Stimulated activated CD4-positive, alpha-beta T cell treated with anti-CD3 and anti-CD28 coated beads, Interleukin-15, amount 100 ng/mL, for 24 hours (primary cell): ENCODE measurements at regions not wholly inside any gene's neighbourhood (a gene's known extent, or its start where the extent isn't known, plus 50 kb on each side); places are given as distances from the start of the nearest gene placed in this dataset.

Experiments
- DNase-seq: peaks from one replicate; pipeline ENCODE4 v3.0.0-alpha.2; 2020

GRCh38 chr3:18770800-18771199 lies 345.7 kb upstream of the SATB1 start:
- no peak for DNase-seq

- no peak for DNase-seq
These were observed 342.7 kb upstream of the SATB1 start for GRCh38 chr3:18767756-18768303.

GRCh38 chr3:18766974-18767373 lies 341.8 kb upstream of the SATB1 start:
- DNase-seq = no peak

- no peak for DNase-seq
These were observed 340.5 kb upstream of the SATB1 start for GRCh38 chr3:18765662-18766061.

GRCh38 chr3:18765161-18765560 lies 340.0 kb upstream of the SATB1 start:
- no peak for DNase-seq

GRCh38 chr3:18761530-18761929 lies 336.4 kb upstream of the SATB1 start:
- DNase-seq = no peak

GRCh38 chr3:18758047-18758704 lies 333.0 kb upstream of the SATB1 start:
- peak; percentile 18 for DNase-seq

- no peak for DNase-seq
These were observed 332.3 kb upstream of the SATB1 start for GRCh38 chr3:18757476-18757875.

- no peak for DNase-seq
These were observed 327.3 kb upstream of the SATB1 start for GRCh38 chr3:18752273-18752934.

- DNase-seq = no peak
These were observed 326.4 kb upstream of the SATB1 start for GRCh38 chr3:18751514-18751913.

GRCh38 chr3:18747383-18747782 lies 322.2 kb upstream of the SATB1 start:
- DNase-seq = no peak

GRCh38 chr3:18745472-18745871 lies 320.3 kb upstream of the SATB1 start:
- no peak for DNase-seq

GRCh38 chr3:18744472-18744871 lies 319.3 kb upstream of the SATB1 start:
- DNase-seq = peak; percentile 23

- DNase-seq = peak; percentile 28
These were observed 318.6 kb upstream of the SATB1 start for GRCh38 chr3:18743761-18744160.

- DNase-seq = peak; percentile 71
These were observed 315.8 kb upstream of the SATB1 start for GRCh38 chr3:18740631-18741583.

- no peak for DNase-seq
These were observed 313.9 kb upstream of the SATB1 start for GRCh38 chr3:18739099-18739433.

- DNase-seq = peak; percentile 26
These were observed 313.4 kb upstream of the SATB1 start for GRCh38 chr3:18738393-18739098.

GRCh38 chr3:18735005-18735404 lies 309.9 kb upstream of the SATB1 start:
- no peak for DNase-seq

- no peak for DNase-seq
These were observed 309.2 kb upstream of the SATB1 start for GRCh38 chr3:18734309-18734708.

GRCh38 chr3:18732474-18732873 lies 307.3 kb upstream of the SATB1 start:
- DNase-seq = no peak

- DNase-seq = no peak
These were observed 305.4 kb upstream of the SATB1 start for GRCh38 chr3:18730491-18730890.

- DNase-seq = no peak
These were observed 304.5 kb upstream of the SATB1 start for GRCh38 chr3:18729671-18730070.
